HG03039 (cell line): ENCODE measurements at regions not wholly inside any gene's neighbourhood (a gene's known extent, or its start where the extent isn't known, plus 50 kb on each side); places are given as distances from the start of the nearest gene placed in this dataset.
"Not testable (repeated sequence)": the region's sequence is repeated elsewhere in the genome, so short reads cannot be mapped to it uniquely, and the experiment has no call there.

Experiments
- ATAC-seq: cut with Tn5 transposase; IDR thresholded peaks from one replicate; pipeline ENCODE4 v1.9.1; 2021; ENCODE audit warnings: mild to moderate bottlenecking, moderate library complexity; ENCODE audit not compliant: unreplicated experiment

DNA sequence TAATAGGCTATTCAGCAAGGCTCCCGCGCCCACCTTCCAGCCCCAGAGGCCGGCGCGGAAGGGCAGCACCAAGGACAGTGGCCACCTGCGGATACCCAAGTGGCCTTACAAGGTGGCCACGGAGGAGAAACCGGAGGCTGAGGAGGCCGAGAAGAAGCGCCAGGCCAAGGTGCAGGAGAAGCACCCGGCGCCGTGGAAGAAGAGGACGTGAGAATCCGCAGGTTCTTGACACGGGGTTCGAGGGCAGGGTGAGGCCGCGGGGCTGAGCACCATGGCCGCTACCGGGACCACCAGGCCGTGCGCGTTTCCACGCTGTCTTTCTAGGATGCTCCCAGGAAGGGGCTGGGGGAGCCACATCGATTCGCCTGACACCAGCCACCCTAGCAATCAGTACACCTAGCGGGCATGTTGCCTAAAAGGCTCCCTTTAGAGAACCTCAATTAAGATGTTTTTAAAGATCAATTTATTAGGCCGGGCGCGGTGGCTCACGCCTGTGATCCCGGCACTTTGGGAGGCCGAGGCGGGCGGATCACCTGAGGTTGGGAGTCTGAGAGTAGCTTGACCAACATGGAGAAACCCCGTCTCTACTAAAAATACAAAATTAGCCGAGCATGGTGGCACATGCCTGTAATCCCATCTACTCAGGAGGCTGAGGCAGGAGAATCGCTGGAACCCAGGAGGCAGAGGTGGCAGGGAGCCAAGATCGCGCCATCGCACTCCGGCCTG, 134.3 kb upstream of the OR4C13 start:
- not testable (repeated sequence) for ATAC-seq

DNA sequence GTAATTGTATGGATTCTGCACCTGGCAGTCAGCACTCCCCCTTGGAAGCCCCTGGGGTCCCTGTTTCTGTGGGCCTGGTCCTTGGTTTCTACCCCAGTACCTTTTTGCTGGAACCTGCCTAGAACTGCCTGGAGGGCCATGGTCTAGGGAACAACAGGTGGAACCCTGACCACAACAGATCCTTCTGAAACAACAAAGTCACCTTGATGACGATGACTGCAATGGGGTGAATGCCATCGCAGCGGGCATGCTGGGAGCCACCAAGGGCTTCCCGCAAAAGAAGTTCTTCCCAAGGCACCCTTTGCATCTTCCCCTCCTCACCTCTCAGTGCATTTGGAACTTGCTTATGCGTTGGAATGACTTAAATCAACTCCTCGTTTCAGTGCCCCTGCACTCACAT, 129.0 kb upstream of the OR4C13 start:
- not testable (repeated sequence) for ATAC-seq

DNA sequence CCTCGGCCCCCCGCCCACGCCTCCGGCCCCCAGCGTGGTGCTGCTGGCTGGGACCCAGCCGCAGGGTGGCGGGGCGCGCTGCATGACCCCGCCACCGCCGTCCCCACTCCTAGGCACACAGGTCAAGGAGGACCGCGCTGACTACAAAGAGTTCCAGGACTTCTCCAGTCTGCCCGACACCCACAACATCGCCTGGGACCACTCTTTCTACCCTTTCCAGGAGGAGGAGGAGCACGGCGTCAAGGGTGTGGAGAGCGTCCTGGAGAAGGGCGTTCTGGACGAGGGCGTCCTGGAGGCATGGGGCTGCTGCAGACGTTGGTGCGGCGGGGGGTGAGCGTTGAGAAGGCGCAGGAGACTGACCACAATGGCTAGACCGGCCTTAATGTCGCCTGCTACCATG, 101.7 kb upstream of the OR4C13 start:
- not testable (repeated sequence) for ATAC-seq

DNA sequence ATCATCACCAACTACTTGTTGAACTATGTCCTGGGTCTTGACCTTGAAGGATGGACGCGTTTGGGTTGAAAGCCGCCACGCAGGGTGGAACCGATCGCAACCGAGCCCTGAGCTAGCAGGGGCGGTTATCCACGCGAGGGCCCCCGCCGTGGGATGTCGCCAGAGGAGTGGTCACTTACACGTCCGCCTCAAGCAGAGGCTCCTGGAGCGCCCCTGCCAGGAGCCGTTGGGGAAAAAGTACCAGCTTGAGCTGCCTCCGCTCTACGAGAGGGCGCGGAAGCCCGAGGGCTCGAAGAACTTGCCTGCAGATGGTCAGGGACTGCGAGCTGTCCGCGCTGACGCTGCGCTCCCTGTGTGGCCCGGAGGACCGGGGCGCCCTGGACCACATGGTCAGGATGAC, 100.7 kb upstream of the OR4C13 start:
- ATAC-seq = no peak

DNA sequence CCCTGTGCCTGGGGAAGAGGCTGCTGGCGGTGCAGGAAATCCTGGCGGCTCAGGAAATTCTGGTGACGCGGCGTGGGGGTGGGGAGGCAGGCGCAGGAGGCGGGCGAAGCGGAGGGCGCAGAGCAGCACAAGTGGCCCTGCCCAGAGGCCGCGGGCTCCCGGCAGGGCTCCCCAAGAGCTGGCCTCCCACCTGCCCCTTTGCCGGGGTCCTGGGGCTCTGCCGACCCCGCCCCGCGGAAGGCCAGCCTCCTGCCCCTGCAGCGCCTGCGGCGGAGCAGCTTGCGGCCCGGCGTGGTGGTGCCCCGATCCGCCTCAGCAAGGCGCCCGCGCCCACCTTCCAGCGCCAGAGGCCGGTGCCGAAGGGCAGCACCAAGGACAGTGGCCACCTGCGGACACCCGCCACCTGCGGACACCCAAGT, 100.2 kb upstream of the OR4C13 start:
- ATAC-seq = no peak

DNA sequence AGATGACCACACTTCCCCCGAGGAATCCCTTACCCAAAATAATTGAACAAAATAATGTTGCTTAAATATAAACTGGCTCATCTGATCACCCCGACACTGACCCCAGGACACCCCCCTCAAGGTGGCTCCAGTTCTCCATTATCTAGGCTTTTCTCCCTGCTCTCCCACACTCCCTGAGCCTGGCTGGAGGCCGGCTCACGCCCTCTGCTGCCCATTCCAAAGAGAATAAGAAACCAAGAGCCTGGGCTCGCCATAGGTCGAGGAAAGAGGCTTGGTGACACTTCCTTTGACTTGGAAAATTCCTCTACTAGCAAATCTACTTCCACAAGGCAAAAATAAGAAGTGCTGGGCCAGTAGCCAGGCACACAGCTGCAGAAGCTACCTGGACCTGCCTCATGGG, 63.3 kb upstream of the OR4C13 start:
- ATAC-seq = not testable (repeated sequence)

DNA sequence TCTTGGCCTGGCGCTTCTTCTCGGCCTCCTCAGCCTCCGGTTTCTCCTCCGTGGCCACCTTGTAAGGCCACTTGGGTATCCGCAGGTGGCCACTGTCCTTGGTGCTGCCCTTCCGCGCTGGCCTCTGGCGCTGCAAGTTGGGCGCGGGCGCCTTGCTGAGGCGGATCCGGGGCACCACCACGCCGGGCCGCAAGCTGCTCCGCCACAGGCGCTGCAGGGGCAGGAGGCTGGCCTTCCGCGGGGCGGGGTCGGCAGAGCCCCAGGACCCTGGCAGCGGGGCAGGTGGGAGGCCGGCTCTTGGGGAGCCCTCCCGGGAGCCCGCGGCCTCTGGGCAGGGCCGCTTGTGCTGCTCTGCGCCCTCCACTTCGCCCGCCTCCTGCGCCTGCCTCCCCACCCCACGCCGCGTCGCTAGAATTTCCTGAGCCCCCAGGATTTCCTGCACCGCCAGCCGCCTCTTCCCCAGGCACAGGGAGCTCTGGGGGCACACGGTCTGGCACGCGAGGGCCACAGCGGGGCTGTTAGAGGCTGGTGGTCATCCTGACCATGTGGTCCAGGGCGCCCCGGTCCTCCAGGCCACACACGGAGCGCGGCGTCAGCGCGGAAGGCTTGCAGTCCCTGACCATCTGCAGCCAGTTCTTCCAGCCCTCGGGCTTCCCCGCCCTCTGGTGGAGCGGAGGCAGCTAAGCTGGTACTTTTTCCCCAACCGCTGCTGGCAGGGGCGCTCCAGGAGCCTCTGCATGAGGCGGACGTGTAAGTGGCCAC, 60.1 kb upstream of the OR4C13 start:
- ATAC-seq = not testable (repeated sequence)

DNA sequence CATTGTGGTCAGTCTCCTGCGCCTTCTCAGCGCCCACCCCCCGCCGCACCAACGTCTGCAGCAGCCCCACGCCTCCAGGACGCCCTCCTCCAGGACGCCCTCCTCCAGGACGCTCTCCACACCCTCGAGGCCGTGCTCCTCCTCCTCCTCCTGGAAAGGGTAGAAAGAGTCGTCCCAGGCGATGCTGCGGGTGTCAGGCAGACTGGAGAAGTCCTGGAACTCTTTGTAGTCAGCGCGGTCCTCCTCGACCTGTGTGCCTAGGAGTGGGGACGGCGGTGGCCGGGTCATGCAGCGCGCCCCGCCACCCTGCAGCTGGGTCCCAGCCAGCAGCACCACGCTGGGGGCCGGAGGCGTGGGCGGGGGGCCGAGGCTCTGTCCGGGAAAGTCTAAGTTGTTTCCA, 58.7 kb upstream of the OR4C13 start:
- ATAC-seq = not testable (repeated sequence)
